GM23338 (cell line): ENCODE measurements at regions not wholly inside any gene's neighbourhood (a gene's known extent, or its start where the extent isn't known, plus 50 kb on each side); places are given as distances from the start of the nearest gene placed in this dataset.

Experiments used
- ATAC-seq: fragments of 200-7000 bp; cut with Tn5 transposase; 3 replicates; pipeline ENCODE4 v1.9.1; 2020
- DNase-seq: peaks from one replicate; pipeline ENCODE4 v3.0.0-alpha.2; 2015; ENCODE audit warnings: low spot score
- H2AFZ ChIP-seq: fragments of 200-600 bp; sonication (generic); 2 replicates; pipeline ENCODE4 v1.8.0; 2016; ENCODE audit warnings: antibody characterized with exemption, mild to moderate bottlenecking, moderate library complexity
- H3F3A ChIP-seq: fragments of 200-600 bp; sonication (generic); replicated peaks from 2 replicates; pipeline ENCODE4 v1.8.0; 2017; ENCODE audit warnings: antibody characterized with exemption, mixed run types, low read depth
- H3K27ac ChIP-seq: fragments of 200-600 bp; sonication (generic); 2 replicates; pipeline ENCODE4 v1.6.1; 2016; ENCODE audit warnings: low read depth
- H3K27me3 ChIP-seq: fragments of 200-600 bp; sonication (generic); 2 replicates; pipeline ENCODE4 v1.8.0; 2016; ENCODE audit warnings: mild to moderate bottlenecking, mixed run types, moderate library complexity; ENCODE audit not compliant: insufficient read depth
- H3K36me3 ChIP-seq: fragments of 200-600 bp; sonication (generic); 2 replicates; pipeline ENCODE4 v1.8.0; 2016; ENCODE audit warnings: mild to moderate bottlenecking; ENCODE audit not compliant: insufficient read depth
- H3K4me1 ChIP-seq: fragments of 200-600 bp; sonication (generic); 2 replicates; pipeline ENCODE4 v1.8.0; 2016; ENCODE audit warnings: mild to moderate bottlenecking, moderate library complexity; ENCODE audit not compliant: insufficient read depth
- H3K4me2 ChIP-seq: fragments of 200-600 bp; sonication (generic); 2 replicates; pipeline ENCODE4 v1.7.1; 2017; ENCODE audit warnings: mixed run types
- H3K4me3 ChIP-seq: fragments of 200-600 bp; sonication (generic); 2 replicates; pipeline ENCODE4 v1.6.1; 2016; ENCODE audit warnings: mixed run types
- H3K79me2 ChIP-seq: fragments of 200-600 bp; sonication (generic); replicated peaks from 2 replicates; pipeline ENCODE4 v1.8.0; 2017; ENCODE audit warnings: mild to moderate bottlenecking; ENCODE audit not compliant: insufficient read depth
- H3K9me2 ChIP-seq: fragments of 200-600 bp; sonication (generic); 2 replicates; pipeline ENCODE4 v1.8.0; 2017; ENCODE audit not compliant: insufficient read depth
- H4K20me1 ChIP-seq: fragments of 200-600 bp; sonication (generic); replicated peaks from 2 replicates; pipeline ENCODE4 v1.8.0; 2017; ENCODE audit warnings: mild to moderate bottlenecking; ENCODE audit not compliant: insufficient read depth
- H3K27ac Mint-ChIP-seq: 2 replicates; pipeline ENCODE4 v1.8.0; 2020; ENCODE audit warnings: inconsistent platforms, mild to moderate bottlenecking, moderate library complexity, mixed read lengths
- H3K27me3 Mint-ChIP-seq: 3 replicates; pipeline ENCODE4 v1.8.0; 2022; ENCODE audit warnings: low read depth, mild to moderate bottlenecking, moderate library complexity, mixed read lengths, inconsistent platforms; ENCODE audit not compliant: insufficient read depth, poor library complexity
- H3K36me3 Mint-ChIP-seq: 3 replicates; pipeline ENCODE4 v1.8.0; 2021; ENCODE audit warnings: low read depth, mild to moderate bottlenecking, inconsistent platforms, moderate library complexity, mixed read lengths
- H3K4me1 Mint-ChIP-seq: 3 replicates; pipeline ENCODE4 v1.8.0; 2020; ENCODE audit warnings: mild to moderate bottlenecking, inconsistent platforms, mixed read lengths
- H3K4me3 Mint-ChIP-seq: 3 replicates; pipeline ENCODE4 v1.8.0; 2021; ENCODE audit warnings: moderate library complexity, mild to moderate bottlenecking, inconsistent platforms, mixed read lengths
- H3K9me3 Mint-ChIP-seq: 3 replicates; pipeline ENCODE4 v1.8.0; 2020; ENCODE audit warnings: moderate library complexity, mild to moderate bottlenecking, inconsistent platforms, mixed read lengths
- CREB1 ChIP-seq: fragments of 250-450 bp; sonication (Bioruptor Pico); IDR thresholded peaks from 2 replicates; pipeline ENCODE4 v1.5.0; 2020; ENCODE audit warnings: low read depth, mild to moderate bottlenecking, moderate library complexity
- POLR2AphosphoS5 ChIP-seq: IDR thresholded peaks from 2 replicates; pipeline ENCODE4 v1.6.1; 2016; ENCODE audit warnings: antibody characterized with exemption, low read depth
- STAT1 ChIP-seq: IDR thresholded peaks from one replicate; pipeline ENCODE4 v1.6.1; 2016; ENCODE audit warnings: antibody characterized with exemption; ENCODE audit not compliant: unreplicated experiment
- ZNF114 ChIP-seq: fragments of 250-450 bp; sonication (Bioruptor Pico); IDR thresholded peaks from 2 replicates; pipeline ENCODE4 v1.5.0; 2020; ENCODE audit warnings: mild to moderate bottlenecking, moderate library complexity
- ZNF331 ChIP-seq: fragments of 250-450 bp; sonication (Bioruptor Pico); IDR thresholded peaks from 2 replicates; pipeline ENCODE4 v1.5.0; 2020; ENCODE audit warnings: low read depth, mild to moderate bottlenecking, moderate library complexity
- ZNF462 ChIP-seq: fragments of 250-450 bp; sonication (Bioruptor Pico); IDR thresholded peaks from 2 replicates; pipeline ENCODE4 v1.5.0; 2020; ENCODE audit warnings: mild to moderate bottlenecking, moderate library complexity
- TF ChIP-seq, protein P1 (sequence below): IDR thresholded peaks from 2 replicates; pipeline ENCODE4 v1.6.1; 2016; ENCODE audit warnings: antibody characterized with exemption

- TF ChIP-seq ZNF462 (CRISPR knock-in tag) = no peak
- TF ChIP-seq STAT1 = no peak
- no peak for TF ChIP-seq POLR2AphosphoS5
- TF ChIP-seq, protein P1, sequence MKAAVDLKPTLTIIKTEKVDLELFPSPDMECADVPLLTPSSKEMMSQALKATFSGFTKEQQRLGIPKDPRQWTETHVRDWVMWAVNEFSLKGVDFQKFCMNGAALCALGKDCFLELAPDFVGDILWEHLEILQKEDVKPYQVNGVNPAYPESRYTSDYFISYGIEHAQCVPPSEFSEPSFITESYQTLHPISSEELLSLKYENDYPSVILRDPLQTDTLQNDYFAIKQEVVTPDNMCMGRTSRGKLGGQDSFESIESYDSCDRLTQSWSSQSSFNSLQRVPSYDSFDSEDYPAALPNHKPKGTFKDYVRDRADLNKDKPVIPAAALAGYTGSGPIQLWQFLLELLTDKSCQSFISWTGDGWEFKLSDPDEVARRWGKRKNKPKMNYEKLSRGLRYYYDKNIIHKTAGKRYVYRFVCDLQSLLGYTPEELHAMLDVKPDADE = no peak
- no peak for TF ChIP-seq ZNF331 (CRISPR knock-in tag)
Measured at GRCh38 chr20:17824676-17825251, 125.0 kb downstream of the BANF2 start (continued).

- H3K27ac ChIP-seq = no peak overlapping the region
- Mint-ChIP-seq H3K4me3 (no peak overlapping the region), H3K27me3 (peaks cover 7% of the 10 kb centered on the region), H3K4me1 (peaks cover 39% of the 10 kb centered on the region), H3K9me3 (peaks cover 4% of the 10 kb centered on the region), H3K27ac (no peak overlapping the region), H3K36me3 (peaks cover 3% of the 10 kb centered on the region; the same call in 1 of the 3 replicates)
- H3K36me3 ChIP-seq = no peaks in the 10 kb centered on the region
- H3F3A ChIP-seq = no peaks in the 10 kb centered on the region
- no peaks in the 10 kb centered on the region for H3K27me3 ChIP-seq
- peak overlapping the region; percentile 99 for H2AFZ ChIP-seq
- H3K9me2 ChIP-seq = 0 out of 2 replicates have a peak, but pooled peaks cover 6% of the 10 kb centered on the region
- ATAC-seq (peak; percentile 59), DNase-seq (peak; percentile 8)
- H3K4me3 ChIP-seq = no peak overlapping the region
- peaks cover 15% of the 10 kb centered on the region for H3K4me1 ChIP-seq
- H3K79me2 ChIP-seq = no peaks in the 10 kb centered on the region
- peak overlapping the region; percentile 57; the same call in 1 of the 2 replicates for H3K4me2 ChIP-seq
- H4K20me1 ChIP-seq = no peaks in the 10 kb centered on the region
- TF ChIP-seq ZNF114 (CRISPR knock-in tag) (no peak), ZNF462 (CRISPR knock-in tag) (no peak), CREB1 (CRISPR knock-in tag) (no peak), POLR2AphosphoS5 (no peak)
Measured at GRCh38 chr20:17823409-17824144, 123.8 kb downstream of the BANF2 start.
